GM21390 (cell line): ENCODE measurements at regions not wholly inside any gene's neighbourhood (a gene's known extent, or its start where the extent isn't known, plus 50 kb on each side); places are given as distances from the start of the nearest gene placed in this dataset.

ENCODE experiments used
- ATAC-seq: cut with Tn5 transposase; IDR thresholded peaks from one replicate; pipeline ENCODE4 v1.9.1; 2021; ENCODE audit not compliant: unreplicated experiment

GRCh38 chr16:86287664-86288201, 222.6 kb upstream of the FOXF1 start:
- ATAC-seq = no peak

DNA sequence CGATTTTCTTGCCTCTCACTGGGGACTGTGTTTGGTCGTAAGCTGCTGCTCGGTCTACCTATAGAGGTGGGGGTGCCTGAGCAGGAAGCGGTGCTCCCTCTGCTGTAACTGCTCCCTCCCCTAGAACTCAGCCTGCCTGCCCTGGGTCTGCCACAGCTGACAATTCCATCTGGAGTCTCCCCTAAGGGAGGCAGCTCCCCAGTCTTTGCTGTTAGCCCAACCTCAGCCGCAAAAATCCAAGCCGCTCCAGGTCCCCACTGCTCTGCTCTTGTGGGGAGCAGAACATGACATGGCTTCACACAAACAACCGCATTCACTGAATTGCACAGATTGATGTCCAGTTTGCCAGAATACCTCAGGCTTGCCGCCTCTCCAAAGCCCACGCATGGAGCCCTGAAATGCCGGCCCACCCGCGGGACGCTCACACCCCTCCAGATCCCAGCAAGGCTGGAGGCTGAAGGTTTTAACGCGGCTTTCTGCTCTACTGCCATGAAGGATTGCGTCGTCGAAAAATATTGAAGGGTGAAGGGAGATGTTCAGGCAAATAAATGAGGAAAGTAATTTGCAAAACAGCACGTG, 221.5 kb upstream of the FOXF1 start:
- ATAC-seq = no peak

- ATAC-seq = no peak
Measured at GRCh38 chr16:86289304-86289703, 221.0 kb upstream of the FOXF1 start.

GRCh38 chr16:86289907-86290306, 220.4 kb upstream of the FOXF1 start:
- ATAC-seq = no peak

DNA sequence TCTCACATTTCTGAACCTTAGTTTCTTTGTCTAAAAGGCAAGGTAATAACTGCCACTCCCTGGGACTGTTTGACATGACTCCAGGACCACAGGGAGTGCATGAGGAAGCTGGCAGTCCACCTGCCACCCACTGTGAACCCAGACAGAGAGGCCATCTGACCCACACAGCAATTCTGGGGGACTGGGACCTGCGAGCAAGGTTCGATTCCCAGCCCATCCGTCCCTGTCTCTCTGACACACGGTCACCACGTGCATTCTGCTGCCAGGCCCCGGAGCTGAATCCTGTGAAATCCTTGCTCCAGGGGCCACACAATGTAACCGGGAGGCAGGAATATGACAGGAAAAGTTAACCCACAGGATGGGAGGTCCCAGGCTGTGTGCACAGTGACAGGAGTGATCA, 218.8 kb upstream of the FOXF1 start:
- ATAC-seq = no peak

- ATAC-seq = no peak
Measured at GRCh38 chr16:86292171-86292775, 218.1 kb upstream of the FOXF1 start.

DNA sequence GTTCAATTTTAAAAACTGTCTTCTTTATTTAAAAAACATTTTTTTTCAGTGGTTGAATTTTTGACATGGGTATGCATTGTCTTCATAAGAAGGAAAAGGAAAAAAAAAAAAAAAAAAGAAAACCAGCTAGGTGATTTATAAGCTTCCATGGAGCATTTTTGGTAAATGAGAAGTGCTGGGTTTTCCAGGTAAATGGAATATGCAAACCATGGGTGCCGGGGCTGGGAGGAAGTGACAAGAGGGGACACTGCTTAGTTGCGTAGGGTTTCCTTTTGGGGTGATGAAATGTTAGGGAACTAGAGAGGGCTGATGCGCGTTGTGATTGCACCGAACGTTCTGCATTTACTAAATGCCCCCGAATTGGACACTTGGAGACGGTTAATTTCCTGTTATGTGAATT, 217.4 kb upstream of the FOXF1 start:
- no peak for ATAC-seq

DNA sequence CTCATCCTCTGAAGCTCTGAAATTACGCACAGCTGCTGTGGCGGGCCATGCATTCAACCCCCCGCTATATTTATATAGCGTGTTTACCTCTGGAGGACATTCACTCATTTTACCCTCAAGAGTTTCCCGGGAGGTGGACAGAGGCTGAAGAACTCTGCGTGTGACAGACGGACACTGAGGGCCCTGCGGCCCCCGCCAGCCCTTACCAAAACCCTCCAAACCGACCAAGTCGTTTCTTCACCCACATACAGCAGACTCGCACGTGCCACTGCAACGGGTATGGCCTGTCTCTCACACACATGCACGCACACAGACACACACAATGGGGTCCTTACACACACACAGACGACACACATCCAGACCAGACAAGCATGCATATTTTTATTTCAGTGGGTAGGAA, 216.4 kb upstream of the FOXF1 start:
- no peak for ATAC-seq

- ATAC-seq = no peak
Measured at GRCh38 chr16:86294535-86295196, 215.7 kb upstream of the FOXF1 start.

GRCh38 chr16:86296256-86296655, 214.1 kb upstream of the FOXF1 start:
- ATAC-seq = no peak

DNA sequence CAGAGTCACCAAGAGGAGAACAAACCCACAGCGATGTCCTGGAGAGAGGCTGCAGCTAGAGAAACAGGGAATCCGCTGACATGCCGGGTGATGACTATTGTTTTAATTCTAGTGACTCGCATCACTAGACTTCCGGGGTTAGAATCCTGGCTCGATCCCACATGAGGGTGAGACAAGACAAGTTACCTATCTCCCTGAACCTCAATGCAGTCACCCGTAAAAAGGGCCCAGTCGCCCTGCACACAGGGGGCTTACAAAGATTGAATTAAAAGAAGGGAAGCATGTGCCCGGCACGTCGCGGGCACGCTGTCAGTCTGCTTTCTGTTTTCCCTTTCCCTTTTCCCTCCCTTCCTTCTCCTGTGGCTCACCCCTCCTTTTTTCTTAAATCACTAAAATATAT, 212.9 kb upstream of the FOXF1 start:
- ATAC-seq = no peak

GRCh38 chr16:86297866-86298757, 212.2 kb upstream of the FOXF1 start:
- ATAC-seq = no peak

- ATAC-seq = no peak
Measured at GRCh38 chr16:86298758-86299134, 211.6 kb upstream of the FOXF1 start.

DNA sequence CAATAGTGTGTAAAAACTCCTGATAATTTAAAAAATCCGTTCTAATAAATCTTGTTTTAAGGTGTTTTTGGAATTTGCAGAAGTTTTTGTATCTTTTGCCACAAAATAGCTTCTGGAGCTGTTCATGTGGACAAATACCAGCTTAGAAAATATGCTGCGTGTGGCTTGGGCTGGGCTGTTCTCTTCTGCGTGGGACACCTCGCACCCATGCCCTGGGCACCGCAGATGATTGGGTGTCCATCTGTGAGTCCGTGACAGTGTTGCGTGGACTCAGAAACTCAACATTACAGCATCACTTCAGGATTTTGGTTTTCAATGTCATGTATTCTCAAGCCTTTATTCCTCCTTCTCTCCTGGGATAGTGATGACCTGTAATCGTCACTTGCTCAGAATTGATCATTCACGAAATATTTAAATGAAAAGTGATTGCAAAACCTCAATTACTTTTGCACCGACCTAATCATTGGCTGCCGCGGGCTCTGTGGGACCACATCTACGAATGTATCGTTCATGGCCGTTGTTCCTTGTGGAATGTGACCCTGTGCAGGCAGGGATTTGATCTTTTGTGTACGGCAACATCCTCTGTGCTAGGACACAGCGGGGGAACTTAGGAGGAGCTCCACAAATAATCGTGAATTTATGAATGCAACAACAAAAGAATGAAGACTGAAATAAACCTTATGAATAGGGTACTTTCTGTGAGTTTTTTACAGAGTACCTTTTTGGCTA, 210.3 kb upstream of the FOXF1 start:
- ATAC-seq = no peak

GRCh38 chr16:86300746-86301481, 209.4 kb upstream of the FOXF1 start:
- ATAC-seq = no peak

DNA sequence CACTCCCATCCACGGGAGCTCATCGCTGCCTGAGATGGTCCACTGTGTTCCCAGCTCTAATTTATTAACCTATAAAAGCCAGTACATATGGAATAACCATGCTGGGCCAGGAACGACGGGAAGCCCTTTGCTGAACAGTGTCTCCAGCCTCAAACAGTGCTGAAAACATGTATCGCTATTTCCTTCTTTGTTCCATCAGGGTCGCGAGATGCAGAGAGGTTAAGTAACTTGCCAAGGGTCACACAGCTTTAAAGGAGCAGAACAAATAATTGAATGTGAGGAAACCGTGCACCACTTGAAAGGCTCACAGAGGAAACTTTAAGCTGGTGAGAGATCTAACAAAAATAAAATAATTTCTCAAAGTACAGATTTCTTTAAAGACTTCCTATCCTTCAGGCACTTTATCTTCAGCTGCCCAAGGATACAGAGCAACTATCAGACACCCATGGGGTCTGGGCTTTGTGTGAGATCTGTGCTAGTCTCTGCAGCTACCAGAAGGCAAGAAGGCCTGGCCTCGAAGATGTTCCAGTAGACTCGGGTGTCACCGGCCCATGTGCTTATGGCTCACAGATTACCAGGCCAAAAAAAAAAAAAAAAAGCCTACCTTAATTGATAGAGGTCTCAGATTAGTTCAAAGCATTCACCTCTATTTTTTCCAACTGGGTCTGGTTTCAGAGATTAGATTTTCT, 207.8 kb upstream of the FOXF1 start:
- ATAC-seq = no peak

DNA sequence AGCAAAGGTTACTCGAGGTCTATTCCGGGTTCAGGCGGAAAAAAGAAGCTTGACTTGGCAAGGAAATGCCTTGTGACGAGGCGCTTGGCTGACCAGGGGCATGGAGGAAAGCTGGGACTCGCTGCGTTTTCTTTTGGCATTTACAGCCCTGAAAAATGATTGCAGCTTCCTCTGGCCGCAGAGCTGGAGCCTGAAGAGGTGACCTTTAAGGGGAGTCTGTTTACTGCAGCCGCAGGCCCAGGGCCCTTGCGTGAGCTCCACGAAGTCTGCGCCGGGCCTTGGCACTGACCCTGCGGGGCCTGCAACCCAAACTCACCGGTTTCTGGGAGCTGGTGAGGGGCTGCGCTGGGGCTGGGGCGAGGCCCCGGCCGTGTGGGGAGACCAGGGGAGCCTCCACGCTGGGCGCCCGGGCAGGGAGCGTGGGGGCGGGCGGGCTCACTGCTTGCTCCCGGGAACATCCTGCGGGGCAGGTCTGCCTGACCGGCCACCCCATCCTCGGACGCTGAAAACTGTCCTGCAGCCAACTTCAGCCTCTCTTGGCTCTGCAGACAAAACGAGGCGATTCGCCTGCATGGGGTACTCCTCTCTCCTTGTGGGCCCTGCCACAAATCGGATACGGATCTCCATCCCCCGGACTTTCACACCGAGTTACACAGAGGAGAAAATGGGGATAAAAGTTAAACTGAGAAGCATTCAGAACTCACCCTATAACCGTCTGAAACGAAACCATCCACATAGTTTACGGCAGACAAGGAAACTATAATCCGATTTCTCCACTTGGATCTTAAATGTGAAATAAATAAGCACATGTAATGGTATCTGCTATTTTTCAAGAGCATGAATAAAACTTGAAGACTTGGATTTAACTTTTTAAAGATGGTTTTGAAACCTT, 206.3 kb upstream of the FOXF1 start:
- no peak for ATAC-seq

GRCh38 chr16:86304868-86305267, 205.5 kb upstream of the FOXF1 start:
- ATAC-seq = no peak

- ATAC-seq = no peak
Measured at GRCh38 chr16:86305440-86305839, 204.9 kb upstream of the FOXF1 start.
